Stimulated activated CD4-positive, alpha-beta T cell treated with anti-CD3 and anti-CD28 coated beads, TNF-alpha, amount 100 ng/mL, for 1 hour (primary cell): ENCODE measurements at regions not wholly inside any gene's neighbourhood (a gene's known extent, or its start where the extent isn't known, plus 50 kb on each side); places are given as distances from the start of the nearest gene placed in this dataset.

Experiments
- DNase-seq, 3 donors: peaks; one replicate each; pipeline ENCODE4 v3.0.0-alpha.2; 2020; ENCODE audit warnings: low read depth in 3 of 3, low spot score in 1 of 3

DNA sequence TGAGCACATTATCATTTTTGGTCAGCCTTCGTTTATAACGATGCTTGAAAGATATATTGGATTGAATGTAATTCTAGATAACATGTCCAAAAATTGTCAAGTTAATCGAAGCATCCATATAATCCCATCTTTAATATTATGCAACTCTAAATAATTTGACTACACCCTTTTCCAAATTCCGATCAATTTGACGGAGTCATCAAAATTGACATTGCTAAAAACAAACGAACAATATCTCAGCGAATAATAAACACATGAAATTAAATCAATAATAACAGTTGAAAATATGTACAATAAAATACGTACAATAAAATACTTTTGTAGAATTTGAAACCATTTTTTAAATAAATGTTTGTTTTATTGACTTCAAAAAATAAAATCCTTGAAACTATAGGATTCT lies 1516.4 kb downstream of the EFNB2 start:
- DNase-seq = no peak

DNA sequence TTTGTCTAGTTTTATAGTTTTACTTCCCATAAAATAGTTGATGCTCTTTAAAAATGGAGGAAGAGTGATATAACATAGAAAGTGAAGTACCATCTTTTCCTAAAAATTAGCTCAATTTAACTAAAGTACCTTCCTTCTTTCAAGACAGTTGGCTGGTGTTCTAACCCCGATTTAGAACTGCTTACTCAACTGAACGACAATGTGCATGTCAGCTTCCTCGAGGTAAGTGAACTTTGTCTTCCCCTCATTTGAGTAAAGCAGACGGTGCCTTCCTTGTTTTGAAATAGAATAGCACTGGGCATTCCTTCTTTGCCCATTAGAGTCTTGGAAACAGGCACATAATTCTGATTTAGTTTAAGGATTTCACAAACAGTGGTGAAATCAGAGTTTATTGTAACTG lies 1519.2 kb downstream of the EFNB2 start:
- DNase-seq = no peak

DNA sequence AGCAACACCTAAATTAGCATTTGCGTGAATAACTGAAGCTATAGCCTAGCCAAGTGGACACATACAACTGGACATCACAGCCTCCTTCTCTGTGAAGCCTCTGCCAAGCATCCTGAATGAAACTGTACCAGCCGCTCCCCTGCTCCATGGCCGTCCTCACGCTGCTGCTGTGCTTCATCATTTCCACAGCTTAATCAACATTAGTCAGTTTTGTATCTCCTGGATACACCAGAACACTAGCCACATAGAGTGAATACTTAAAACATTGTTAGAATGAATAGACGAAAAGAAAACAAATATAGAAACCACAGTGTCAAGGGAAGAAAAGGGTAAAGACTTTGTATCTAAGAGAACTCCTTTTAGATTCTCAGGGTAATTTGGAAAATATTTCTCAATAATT lies 1526.9 kb downstream of the EFNB2 start:
- DNase-seq = no peak

DNA sequence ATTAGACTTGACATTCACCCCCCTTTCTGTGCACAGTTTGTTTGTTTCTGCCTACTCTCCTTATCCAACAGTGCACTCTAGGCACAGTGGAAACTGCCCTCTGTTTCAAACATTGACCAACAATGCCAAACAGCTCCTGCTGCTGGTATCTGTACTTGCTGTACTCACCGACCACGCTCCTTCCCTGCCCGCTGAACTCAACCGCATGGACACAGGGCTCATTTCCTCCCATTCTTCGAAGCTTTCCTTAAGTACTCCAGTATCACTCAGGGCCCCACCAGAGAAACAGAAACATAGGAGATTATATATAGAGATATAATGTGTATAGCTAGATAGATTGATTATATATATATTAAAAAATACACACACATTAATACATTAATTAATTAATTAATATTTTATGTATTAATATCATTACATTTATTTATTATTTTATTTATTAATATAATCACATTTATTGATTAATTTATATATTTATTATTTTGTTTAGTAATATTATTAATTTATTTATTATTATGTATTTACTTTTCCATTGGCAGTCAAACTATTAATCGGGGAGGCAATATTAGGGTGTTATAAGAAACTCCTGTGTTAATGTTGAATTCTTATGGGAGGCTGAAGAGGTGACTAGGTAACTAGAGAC lies 1528.2 kb downstream of the EFNB2 start:
- DNase-seq = no peak

DNA sequence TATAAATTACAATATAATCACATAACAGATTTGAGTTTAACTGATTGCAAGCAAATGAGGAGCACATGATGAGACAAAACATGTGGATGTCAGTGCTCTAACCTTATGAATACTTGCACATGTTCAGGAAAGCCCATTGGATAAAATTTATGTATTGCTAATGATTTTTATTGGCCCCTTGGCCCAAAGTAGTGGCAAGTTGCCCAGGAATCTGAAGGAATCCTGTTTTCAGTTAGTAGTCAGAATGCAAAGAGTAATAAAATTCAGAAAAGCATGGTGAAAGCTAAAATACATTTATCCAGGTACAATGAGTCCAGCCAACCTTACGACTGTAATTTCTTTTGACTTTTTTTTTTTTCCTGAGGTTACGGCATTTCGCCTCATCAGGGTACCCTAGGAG lies 1539.4 kb downstream of the EFNB2 start:
- no peak for DNase-seq

DNA sequence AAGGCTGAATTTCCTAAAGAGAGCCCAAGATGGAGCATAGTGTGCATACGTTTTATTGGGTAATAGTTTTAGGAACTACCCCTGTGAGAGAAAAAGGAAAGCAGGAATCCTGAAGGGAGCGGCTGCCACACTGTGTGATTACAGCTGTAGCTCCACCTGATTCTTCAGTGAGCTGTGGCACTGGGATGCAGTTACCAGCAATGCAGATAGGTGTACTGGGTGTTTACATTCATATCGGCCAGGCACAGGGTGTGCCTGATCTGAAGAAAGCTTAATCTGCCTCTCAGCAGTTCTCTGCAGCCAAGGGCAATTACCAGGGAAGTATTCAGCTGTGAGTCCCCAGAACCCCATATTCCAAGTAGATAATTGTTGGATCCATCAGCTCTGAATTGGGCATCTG lies 1541.8 kb downstream of the EFNB2 start:
- no peak for DNase-seq

DNA sequence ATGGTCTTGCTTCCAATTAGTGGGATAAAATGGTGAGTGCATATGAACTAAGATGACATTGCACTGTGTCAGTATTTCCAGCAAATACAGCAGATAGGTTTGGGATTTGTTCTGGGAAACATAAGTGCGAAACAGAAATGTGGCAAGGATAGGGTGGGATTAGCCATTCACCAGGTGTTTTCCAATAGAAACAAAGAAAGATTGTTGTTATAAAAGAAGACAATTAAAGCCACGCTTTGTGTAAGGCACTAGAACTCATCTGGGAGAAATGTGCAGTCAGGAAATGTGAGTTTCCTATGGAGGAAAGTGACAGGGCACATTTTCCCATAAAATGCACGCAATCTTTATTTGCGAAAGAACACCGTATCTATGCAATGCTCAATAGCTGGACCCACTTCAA lies 1547.8 kb downstream of the EFNB2 start:
- no peak for DNase-seq

DNA sequence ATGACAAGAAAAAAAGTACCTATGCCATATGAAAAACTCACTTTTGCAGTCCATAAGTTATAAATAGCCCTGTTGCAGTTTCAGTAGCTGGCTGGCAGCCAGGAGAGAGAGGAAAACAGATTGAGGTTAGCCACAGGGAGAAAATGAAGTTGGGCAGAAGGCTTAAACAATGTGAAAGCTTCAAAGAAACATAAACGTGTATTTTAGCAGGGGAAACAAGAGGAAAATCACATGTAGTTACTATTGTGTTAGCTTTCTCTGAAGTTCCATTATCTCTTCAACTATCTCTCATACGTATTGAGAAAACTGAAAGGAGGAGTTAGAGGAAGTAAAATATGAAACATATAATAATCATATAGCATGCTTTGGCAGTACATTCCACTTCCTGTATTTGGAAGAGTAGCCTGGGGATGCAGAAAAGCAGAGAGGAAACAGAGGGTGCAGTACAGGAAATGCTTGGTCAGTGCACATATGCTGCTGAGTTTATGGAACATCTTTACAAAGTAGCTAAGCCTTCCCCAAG lies 1551.1 kb downstream of the EFNB2 start:
- DNase-seq = no peak

DNA sequence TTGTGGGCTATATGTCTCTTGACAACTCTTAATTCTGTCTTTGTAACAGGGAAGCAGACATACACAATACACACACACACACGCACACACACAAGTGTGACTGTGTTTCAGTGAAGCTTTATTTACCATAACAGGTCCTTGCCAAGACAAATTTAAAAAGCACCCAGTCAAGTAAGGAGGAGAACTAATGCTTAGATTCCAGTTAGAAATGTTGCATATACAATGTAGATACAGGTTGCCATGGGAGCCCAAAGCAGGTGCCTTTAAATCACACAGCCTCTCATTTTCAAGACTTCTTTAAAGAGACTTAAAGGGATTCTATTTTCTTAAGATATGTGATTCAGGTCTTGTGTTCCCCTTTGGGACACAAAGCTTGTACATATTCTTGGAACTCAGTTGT lies 1551.9 kb downstream of the EFNB2 start:
- no peak for DNase-seq

DNA sequence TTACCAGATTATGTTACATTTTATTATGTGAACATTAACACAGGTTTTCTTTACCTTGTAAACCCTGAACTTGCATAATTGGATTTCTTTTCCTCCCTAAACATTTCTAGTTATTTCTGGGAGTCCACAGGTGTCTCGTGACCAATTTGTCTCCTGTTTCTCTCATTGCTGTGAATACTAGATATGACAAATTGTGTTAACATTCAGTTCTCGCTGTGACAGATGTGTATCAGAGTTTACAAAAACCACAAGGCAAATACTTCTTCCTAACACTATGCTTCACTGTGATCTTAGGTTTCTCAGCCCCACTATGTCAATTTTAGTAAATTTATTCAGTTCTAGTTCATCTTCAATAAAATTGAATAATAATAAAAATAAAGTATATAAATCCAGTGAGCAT lies 1554.9 kb downstream of the EFNB2 start:
- DNase-seq = no peak

DNA sequence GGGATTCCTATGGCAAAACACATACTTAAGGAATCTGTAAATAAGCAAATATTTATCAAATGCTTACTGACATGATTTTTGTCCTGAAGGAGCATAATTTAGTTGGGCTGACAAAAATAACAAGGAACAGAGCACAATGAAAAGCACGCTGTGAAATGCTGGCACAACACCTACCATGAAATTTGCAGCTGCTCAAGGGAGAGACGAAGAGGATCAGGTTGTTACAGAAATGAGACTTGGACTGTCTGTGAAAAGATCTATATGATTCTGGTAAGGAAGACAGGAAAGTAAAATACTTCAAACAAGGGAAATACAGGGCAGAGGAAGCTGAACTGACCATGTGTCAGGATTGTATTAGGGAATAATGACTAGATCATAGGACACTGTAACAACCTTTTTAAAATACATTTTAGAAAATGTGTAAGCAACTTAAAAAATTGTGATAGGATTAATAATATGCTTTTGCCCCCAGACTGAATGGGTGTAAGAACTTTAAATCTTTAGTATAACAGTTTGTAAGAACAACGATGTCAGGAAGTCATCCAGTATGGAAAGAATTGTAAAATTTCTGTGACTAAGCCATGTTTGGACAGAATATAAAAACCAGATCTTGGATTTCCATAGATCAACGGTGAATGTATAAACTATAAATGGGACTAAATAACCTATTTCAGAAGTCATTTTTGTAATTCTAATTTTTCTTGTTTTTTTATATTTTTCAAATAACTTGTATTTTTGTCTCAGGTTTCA lies 1556.0 kb downstream of the EFNB2 start:
- no peak for DNase-seq

DNA sequence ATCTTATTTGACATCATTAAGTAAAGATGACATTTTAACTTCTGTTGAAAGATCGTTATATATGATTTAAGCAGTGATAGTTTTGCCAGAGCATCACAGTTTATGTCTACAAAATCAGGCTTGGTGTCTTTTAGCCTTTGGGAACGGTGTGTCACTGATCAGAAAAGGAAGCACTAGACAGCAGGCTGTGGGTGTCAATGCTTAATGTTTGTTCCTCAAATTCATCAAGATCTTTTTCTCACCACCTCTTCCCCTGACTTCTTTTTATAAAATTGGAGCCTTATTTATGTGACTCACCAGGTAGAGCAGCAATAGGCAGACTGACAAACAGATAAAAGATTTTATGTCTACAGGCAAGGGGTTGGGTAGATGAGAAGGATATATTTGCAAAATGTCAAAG lies 1558.5 kb downstream of the EFNB2 start:
- no peak for DNase-seq

DNA sequence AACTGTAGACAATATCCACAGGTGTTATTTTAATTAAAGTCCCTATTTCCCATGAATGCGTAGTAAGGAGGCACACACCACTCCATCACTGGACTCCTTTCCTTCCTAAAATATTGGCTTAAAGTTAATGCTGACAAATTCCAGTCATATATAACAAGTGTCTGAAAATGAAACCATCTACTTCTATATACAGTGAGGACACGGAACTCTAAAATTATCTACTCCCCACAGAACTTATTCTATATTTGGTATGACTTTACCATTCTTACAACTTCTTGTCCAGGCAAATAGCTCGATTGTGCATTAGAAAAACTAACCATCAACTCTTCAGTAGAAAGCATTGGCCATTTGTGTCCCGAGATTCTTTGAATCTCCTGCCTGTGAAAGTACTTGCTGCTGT lies 1560.2 kb downstream of the EFNB2 start:
- DNase-seq = no peak

DNA sequence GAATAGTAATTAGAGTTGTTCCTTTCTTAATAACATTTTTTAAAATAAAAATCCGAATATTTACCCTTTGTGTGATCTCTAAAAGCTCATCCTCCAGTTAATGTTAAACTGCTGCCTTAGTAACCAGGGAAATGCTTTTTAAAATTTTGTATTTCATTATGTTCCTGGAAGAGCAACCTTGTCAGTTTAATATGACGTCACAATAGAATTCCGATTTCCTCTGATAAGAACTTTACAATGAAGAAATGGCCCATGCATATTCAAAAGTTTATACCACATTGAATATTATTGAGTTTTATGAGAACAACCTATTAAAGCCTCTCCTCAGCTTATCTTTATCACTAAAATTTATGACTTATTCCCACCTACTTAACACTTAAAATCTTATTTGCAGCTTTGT lies 1566.6 kb downstream of the EFNB2 start:
- DNase-seq = no peak

DNA sequence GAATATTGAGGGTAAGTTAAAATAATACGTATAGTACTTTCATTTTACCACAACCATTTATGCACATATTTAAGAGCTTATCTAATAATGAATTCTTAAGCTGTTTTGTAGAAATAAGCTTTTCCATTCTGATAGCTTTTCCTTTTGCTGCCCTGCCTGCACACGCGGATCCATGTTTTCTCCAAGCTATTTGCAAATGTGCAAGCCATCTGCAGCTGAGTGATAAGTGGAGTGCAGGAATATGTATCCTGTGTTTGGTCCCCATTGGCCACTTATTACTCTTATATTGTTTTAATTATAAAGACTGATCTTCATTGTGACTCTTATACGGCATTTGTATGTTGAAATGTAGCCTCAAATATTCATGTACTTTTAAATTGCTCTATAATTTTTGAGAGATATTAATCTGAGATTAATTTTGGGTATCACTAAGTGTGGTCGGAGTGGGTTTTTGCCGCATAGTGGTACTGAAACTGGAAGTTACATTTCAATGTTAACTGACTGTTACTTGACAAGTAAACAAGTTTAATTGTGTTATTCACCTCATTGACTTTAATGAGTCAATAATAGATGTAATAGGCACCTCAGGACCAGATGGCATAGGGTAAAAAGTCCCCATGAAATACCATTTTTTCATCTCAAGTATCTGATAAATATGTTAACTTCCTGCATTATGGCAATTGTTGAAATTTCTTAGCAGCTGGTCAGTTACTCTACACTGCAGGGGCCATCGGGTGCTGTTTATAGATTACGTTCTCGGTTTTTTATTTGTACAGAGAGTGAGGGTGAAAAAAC lies 1567.4 kb downstream of the EFNB2 start:
- DNase-seq = no peak

DNA sequence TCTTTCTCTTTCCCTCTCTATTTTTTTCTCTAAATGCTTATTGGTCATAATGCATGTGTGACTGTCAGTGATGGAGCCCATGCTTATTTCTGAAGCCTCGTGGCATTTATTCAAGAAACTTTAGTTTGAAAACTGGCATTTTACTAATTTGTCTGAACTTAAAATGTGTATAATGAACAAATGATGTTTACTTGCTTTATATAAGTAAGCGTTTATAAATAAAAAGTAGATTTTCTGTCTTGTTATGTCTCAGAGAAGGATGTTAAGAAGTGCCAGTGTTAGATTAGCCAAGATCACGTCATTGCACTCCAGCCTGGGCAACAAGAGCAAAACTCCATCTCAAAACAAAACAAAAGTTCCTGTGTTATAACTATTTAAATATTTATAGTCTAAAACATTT lies 1568.1 kb downstream of the EFNB2 start:
- DNase-seq = no peak

DNA sequence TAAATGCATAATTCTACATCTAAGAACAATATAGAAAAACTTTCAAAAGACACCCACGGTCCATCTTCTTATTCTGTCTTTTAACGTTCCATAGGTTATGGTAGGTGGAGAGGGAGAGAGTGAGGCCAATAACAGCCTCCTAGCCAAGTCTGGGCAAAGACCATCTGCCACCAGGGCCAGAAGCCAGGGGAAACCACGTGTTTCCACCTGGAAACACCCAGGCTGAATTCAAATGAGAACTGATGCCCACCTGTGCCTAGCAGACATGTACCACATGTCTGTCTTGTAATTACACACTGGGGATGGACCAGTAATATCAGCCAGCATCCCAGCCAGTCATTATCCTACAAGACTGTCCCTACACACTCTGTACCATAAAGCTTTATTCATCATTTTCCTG lies 1573.1 kb downstream of the EFNB2 start:
- DNase-seq = no peak

DNA sequence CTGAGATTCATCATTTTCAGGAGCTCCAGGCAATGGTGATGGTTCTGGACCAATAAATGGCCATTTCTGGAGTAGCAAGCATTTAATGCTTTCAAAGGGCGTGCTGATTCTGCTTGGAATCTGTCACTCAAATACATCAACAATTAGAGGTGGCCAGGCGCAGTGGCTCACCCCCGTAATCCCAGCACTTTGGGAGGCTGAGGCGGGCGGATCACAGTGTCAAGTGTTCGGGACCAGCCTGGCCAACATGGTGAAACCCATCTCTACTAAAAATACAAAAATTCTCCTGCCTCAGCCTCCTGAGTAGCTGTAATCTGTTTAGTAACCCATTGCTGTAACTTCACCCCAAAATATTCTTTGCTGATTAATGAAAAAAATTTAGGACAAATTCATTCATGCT lies 1574.2 kb downstream of the EFNB2 start:
- DNase-seq = no peak

DNA sequence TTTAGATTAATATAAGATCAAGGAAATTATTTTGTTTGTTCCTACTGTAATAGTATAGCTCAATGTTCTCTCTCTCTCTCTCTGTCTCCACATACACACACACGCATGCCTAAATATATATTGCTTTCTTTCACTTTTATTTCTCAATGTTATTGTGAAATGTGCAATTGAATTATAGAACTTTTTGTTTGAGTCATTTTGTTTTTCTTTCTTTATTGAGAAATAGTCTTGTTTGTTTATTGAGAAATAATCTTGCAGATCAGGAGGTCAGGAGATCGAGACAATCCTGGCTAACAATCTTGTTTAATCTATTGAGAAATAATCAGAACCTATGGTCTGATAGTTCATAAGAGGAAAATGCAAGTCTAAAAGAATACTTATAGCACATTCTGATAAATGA lies 1581.3 kb downstream of the EFNB2 start:
- no peak for DNase-seq

DNA sequence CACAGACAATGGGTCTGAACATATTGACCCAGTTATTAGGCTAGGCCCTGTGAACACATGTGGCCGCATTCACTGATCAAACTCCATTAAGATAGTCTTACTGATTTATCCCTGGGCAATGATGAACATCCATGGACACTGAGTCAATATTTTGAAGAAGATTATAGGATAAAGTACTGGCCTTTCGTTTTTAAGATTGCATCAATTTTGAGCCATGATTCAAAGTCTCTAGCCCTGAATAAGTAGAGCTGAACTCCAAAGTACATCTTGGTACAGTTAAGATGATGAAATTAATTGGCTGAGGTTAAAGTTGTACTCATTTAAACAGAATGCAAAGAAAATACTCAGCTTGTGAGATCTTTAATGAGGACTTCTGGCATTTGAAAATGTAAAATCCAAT lies 1581.9 kb downstream of the EFNB2 start:
- no peak for DNase-seq

DNA sequence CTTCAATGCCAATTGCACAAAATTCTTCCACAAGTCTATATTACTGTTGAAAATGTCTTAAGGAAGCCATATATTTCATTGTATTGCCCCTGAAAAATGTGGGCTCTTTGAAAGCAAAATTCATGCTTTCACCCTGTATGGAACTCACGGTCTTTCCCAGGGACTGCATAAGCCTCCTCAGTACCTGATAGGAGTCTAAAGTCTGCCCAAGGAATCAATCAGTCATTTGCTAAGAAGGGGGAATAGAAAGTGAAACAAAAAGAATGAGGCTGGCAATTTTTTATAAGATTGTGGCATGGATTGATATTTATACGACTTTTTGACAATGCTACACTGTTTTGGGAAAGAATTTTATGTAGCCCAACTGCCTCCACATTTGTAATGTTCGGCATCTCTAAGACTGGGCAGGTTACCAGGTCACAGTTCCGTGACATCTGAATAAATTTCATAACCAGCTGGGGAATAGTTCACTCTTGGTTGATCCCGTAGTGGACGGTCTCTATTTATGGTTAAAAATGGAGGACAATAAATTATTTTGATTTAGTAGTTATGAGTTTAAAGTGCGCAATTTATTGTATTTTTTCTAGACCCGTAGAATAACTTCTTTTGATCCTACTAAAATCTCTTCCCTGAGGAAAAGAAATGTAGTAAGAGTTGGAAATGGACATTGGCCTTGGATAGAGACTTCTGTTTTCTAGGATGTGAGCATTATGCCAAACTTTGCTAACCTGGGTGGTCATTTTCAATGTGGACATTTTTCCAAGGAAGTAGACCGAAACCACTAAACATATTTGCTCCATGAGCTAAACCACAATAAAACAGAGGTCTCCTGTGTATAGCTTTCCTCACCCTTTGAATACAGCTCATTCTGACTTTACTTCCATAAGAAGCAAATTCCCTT lies 1585.4 kb downstream of the EFNB2 start:
- no peak for DNase-seq
